HepG2 (cell line): ENCODE measurements at regions not wholly inside any gene's neighbourhood (a gene's known extent, or its start where the extent isn't known, plus 50 kb on each side); places are given as distances from the start of the nearest gene placed in this dataset.

Experiments
- ATAC-seq: fragments of 200-7000 bp; cut with Tn5 transposase; 3 replicates; pipeline ENCODE4 v1.9.1; 2020; ENCODE audit warnings: mild to moderate bottlenecking, moderate library complexity
- BruUV-seq: library from RNA; stranded (reverse); fragments of 400-500 nt; replicated peaks from 2 replicates; lab custom pipeline; 2021; lab: Mats Ljungman, UMichigan
- CTCF ChIA-PET: fragments of 300-600 bp; formaldehyde crosslinking; extraction: SDS; loops from one replicate; lab custom pipeline; 2021; ENCODE audit warnings: low total read pairs, inconsistent platforms, low intra/inter-chr PET ratio; lab: Yijun Ruan, JAX
- POLR2A ChIA-PET: fragments of 350-600 bp; sonication (Branson Sonifier 250); formaldehyde crosslinking; loops from one replicate; lab custom pipeline; 2020; ENCODE audit warnings: antibody characterized with exemption, inconsistent platforms; lab: Yijun Ruan, JAX
- DNase-seq: peaks from one replicate; pipeline ENCODE4 v3.0.0-alpha.2; 2015; ENCODE audit warnings: low spot score
- FAIRE-seq: peaks from 3 replicates; lab custom pipeline; 2011; peaks lifted over from hg19 to GRCh38; lab: Jason Lieb, UNC
- H2AFZ ChIP-seq: one replicate; pipeline ENCODE4 v1.6.1; 2011; ENCODE audit warnings: low read length, inconsistent platforms
- H3K27ac ChIP-seq: fragments of 300-600 bp; 3 replicates; pipeline ENCODE4 v1.8.0; 2011; ENCODE audit warnings: mixed run types, mild to moderate bottlenecking, mixed read lengths, low read length, inconsistent platforms; ENCODE audit not compliant: insufficient read depth; ENCODE audit errors: extremely low read length
- H3K27me3 ChIP-seq, 2 experiments: fragments of 200-600 bp in 1 of 2; 2 replicates in 1 of 2; 3 replicates in 1 of 2; pipeline versions ENCODE4 v1.6.0 to v1.8.0; 2011; ENCODE audit warnings: low read length in 2 of 2, mild to moderate bottlenecking in 2 of 2, moderate library complexity in 2 of 2, inconsistent platforms in 1 of 2; ENCODE audit not compliant: insufficient read depth in 2 of 2, control insufficient read depth in 1 of 2
- H3K36me3 ChIP-seq, 2 experiments: fragments of 200-600 bp in 1 of 2; replicated peaks in 1 of 2; 2 replicates in 1 of 2; 3 replicates in 1 of 2; pipeline versions ENCODE4 v1.5.1 to v1.8.0; 2011; ENCODE audit warnings: low read length in 2 of 2, inconsistent platforms in 1 of 2; ENCODE audit not compliant: insufficient read depth in 2 of 2, control insufficient read depth in 1 of 2
- H3K4me1 ChIP-seq: 2 replicates; pipeline ENCODE4 v1.5.1; 2012; ENCODE audit warnings: low read length, inconsistent platforms; ENCODE audit not compliant: insufficient read depth
- H3K4me2 ChIP-seq: 2 replicates; pipeline ENCODE4 v1.6.0; 2011; ENCODE audit warnings: low read depth, low read length, inconsistent platforms
- H3K4me3 ChIP-seq, 3 experiments: fragments of 200-600 bp in 1 of 3; sonication (generic), shearing (Covaris generic) in 1 of 3; replicated peaks in 1 of 3; 2 replicates each; pipeline ENCODE4 v1.5.1; 2011 to 2016; ENCODE audit warnings: low read length in 3 of 3, inconsistent platforms in 2 of 3, low read depth in 2 of 3, mild to moderate bottlenecking in 2 of 3, control low read depth in 1 of 3, mixed read lengths in 1 of 3; ENCODE audit not compliant: insufficient read depth in 1 of 3
- H3K79me2 ChIP-seq: one replicate; pipeline ENCODE4 v1.6.1; 2011; ENCODE audit warnings: low read length, inconsistent platforms; ENCODE audit not compliant: insufficient read depth
- H3K9ac ChIP-seq: 2 replicates; pipeline ENCODE4 v1.6.0; 2011; ENCODE audit warnings: mild to moderate bottlenecking, low read depth, low read length, inconsistent platforms; ENCODE audit not compliant: insufficient read depth
- H3K9me3 ChIP-seq: 2 replicates; pipeline ENCODE4 v1.5.1; 2012; ENCODE audit warnings: mild to moderate bottlenecking, low read length
- H4K20me1 ChIP-seq: 2 replicates; pipeline ENCODE4 v1.6.0; 2011; ENCODE audit warnings: inconsistent platforms, mild to moderate bottlenecking, low read length, moderate library complexity; ENCODE audit not compliant: insufficient read depth
- ATAD3A ChIP-seq: sonication (generic); formaldehyde crosslinking; IDR thresholded peaks from 2 replicates; pipeline ENCODE4 v1.4.0; 2020; ENCODE audit warnings: missing genetic modification reagents
- ATF7-NPFF ChIP-seq: sonication (generic); formaldehyde crosslinking; IDR thresholded peaks from 2 replicates; pipeline ENCODE4 v1.8.1; 2023; ENCODE audit warnings: mild to moderate bottlenecking, low read depth, missing genetic modification reagents, moderate library complexity
- CTCF ChIP-seq: sonication (generic); formaldehyde crosslinking; IDR thresholded peaks from 2 replicates; pipeline ENCODE4 v1.5.0; 2020; ENCODE audit warnings: mild to moderate bottlenecking, missing genetic modification reagents, moderate library complexity
- E2F1 ChIP-seq: sonication (generic); formaldehyde crosslinking; IDR thresholded peaks from 2 replicates; pipeline ENCODE4 v1.5.0; 2020; ENCODE audit warnings: missing genetic modification reagents
- ELF1 ChIP-seq: sonication (generic); formaldehyde crosslinking; IDR thresholded peaks from 2 replicates; pipeline ENCODE4 v1.4.0; 2020; ENCODE audit warnings: missing genetic modification reagents
- MIER2 ChIP-seq: IDR thresholded peaks from 2 replicates; pipeline ENCODE4 v1.6.1; 2016; ENCODE audit warnings: missing biosample characterization, missing genetic modification reagents
- SNAPC2 ChIP-seq: sonication (generic); formaldehyde crosslinking; IDR thresholded peaks from 2 replicates; pipeline ENCODE4 v1.8.1; 2022; ENCODE audit warnings: mild to moderate bottlenecking, missing genetic modification reagents
- SSRP1 ChIP-seq: IDR thresholded peaks from 2 replicates; pipeline ENCODE4 v1.6.1; 2016; ENCODE audit warnings: control low read depth
- ZBTB49 ChIP-seq: sonication (generic); formaldehyde crosslinking; IDR thresholded peaks from 2 replicates; pipeline ENCODE4 v1.4.0; 2020; ENCODE audit warnings: missing genetic modification reagents, borderline replicate concordance
- ZFYVE20 ChIP-seq: sonication (generic); formaldehyde crosslinking; IDR thresholded peaks from 2 replicates; pipeline ENCODE4 v1.8.0; 2023; ENCODE audit warnings: low read depth, mild to moderate bottlenecking, moderate library complexity, missing genetic modification reagents, borderline replicate concordance
- ZNF235 ChIP-seq: sonication (generic); formaldehyde crosslinking; IDR thresholded peaks from 2 replicates; pipeline ENCODE4 v1.8.1; 2023; ENCODE audit warnings: mild to moderate bottlenecking, missing genetic modification reagents, borderline replicate concordance
- ZNF460 ChIP-seq: sonication (generic); formaldehyde crosslinking; IDR thresholded peaks from 2 replicates; pipeline ENCODE4 v1.5.1; 2020; ENCODE audit warnings: missing genetic modification reagents, mild to moderate bottlenecking, borderline replicate concordance
- ZNF510 ChIP-seq: sonication (generic); formaldehyde crosslinking; IDR thresholded peaks from 2 replicates; pipeline ENCODE4 v1.4.0; 2020; ENCODE audit warnings: low read depth, mild to moderate bottlenecking, missing genetic modification reagents
- ZNF652 ChIP-seq: IDR thresholded peaks from 2 replicates; pipeline ENCODE4 v1.6.1; 2016; ENCODE audit warnings: low read depth, borderline replicate concordance
- ZNF710 ChIP-seq: sonication (generic); formaldehyde crosslinking; IDR thresholded peaks from 2 replicates; pipeline ENCODE4 v1.5.0; 2020; ENCODE audit warnings: mild to moderate bottlenecking, missing genetic modification reagents, borderline replicate concordance
- WGBS: methylation state at CpG from one replicate; pipeline ENCODE4 v1.1.6; 2017; ENCODE audit warnings: low lambda C conversion rate; 5-methylcytosine and 5-hydroxymethylcytosine counted together
- in situ Hi-C: cut with HindIII; loops from 2 replicates; pipeline ENCODE4 v1.10.0; 2017; ENCODE audit warnings: low pct_unique_long_range_greater_than_20kb; ENCODE audit not compliant: extremely low pct_ligation_motif_present
- intact Hi-C: fragments of 100-400 bp; cut with micrococcal nuclease; formaldehyde crosslinking; loops from one replicate; pipeline ENCODE4 v1.10.0; 2022; ENCODE audit not compliant: unreplicated experiment

GRCh38 chr10:31617757-31618156, 298.7 kb downstream of the ZEB1 start:
- H4K20me1 ChIP-seq = no peaks in the 10 kb centered on the region
- DNase-seq = no peak
- H3K4me1 ChIP-seq = 0 out of 2 replicates have a peak, but pooled peaks cover 7% of the 10 kb centered on the region
- no peaks in the 10 kb centered on the region for H3K9me3 ChIP-seq
- ATAC-seq = no peak; the same call in 2 of the 3 replicates
- H3K79me2 ChIP-seq = no peaks in the 10 kb centered on the region
- H3K4me2 ChIP-seq = no peak overlapping the region
- 50% methylated on average over 2 of the region's 2 CpGs for WGBS
- no peak overlapping the region for H2AFZ ChIP-seq
- H3K27ac ChIP-seq = no peak overlapping the region
- no peaks in the 10 kb centered on the region; a peak in 1 of 5 replicates for H3K27me3 ChIP-seq
- no peak overlapping the region for H3K9ac ChIP-seq
- ChIA-PET CTCF (no interaction called here), POLR2A (no interaction called here)
- FAIRE-seq = no peak
- H3K36me3 ChIP-seq = no peaks in the 10 kb centered on the region
- H3K4me3 ChIP-seq = no peak overlapping the region
- no TSS peak for BruUV-seq
- intact Hi-C loops (no loop called here), in situ Hi-C loops (no loop called here)
- no peak for TF ChIP-seq E2F1 (CRISPR knock-in tag)
- no peak for TF ChIP-seq MIER2 (CRISPR knock-in tag)
- no peak for TF ChIP-seq ZBTB49 (CRISPR knock-in tag)
- no peak for TF ChIP-seq SSRP1 (CRISPR knock-in tag)
- TF ChIP-seq ZNF710 = no peak
- no peak for TF ChIP-seq CTCF (CRISPR knock-in tag)
- TF ChIP-seq ZNF510 = no peak
- no peak for TF ChIP-seq ZNF460
- no peak for TF ChIP-seq ATF7-NPFF
- TF ChIP-seq ZFYVE20 (CRISPR knock-in tag) = no peak
- no peak for TF ChIP-seq ZNF652 (CRISPR knock-in tag)
- TF ChIP-seq ATAD3A (CRISPR knock-in tag) = no peak
- no peak for TF ChIP-seq ELF1 (CRISPR knock-in tag)
- no peak for TF ChIP-seq ZNF235 (CRISPR knock-in tag)
- TF ChIP-seq SNAPC2 (CRISPR knock-in tag) = no peak
